Heart left ventricle (tissue), 16 donors: ENCODE measurements at regions not wholly inside any gene's neighbourhood (a gene's known extent, or its start where the extent isn't known, plus 50 kb on each side); places are given as distances from the start of the nearest gene placed in this dataset.

Experiments used
- ATAC-seq, 4 donors: fragments of 200-7000 bp; cut with Tn5 transposase; one replicate each; pipeline ENCODE4 v1.9.1; 2020 to 2022; ENCODE audit warnings: moderate library complexity in 4 of 4, mild to moderate bottlenecking in 3 of 4, moderate number of reproducible peaks in 1 of 4
- DNase-seq, 5 donors: peaks; one replicate each; pipeline ENCODE4 v3.0.0-alpha.2; 2020
- H3K27ac ChIP-seq, 12 donors: fragments of 200-600 bp; sonication (generic) in 4 of 12; one replicate each; pipeline versions ENCODE4 v1.5.0 to v1.8.0; 2016 to 2022; ENCODE audit warnings: mild to moderate bottlenecking in 2 of 12
- H3K27me3 ChIP-seq, 9 donors: fragments of 200-600 bp; sonication (generic) in 2 of 9; one replicate each; pipeline versions ENCODE4 v1.5.1 to v1.8.0; 2016 to 2022; ENCODE audit warnings: mild to moderate bottlenecking in 3 of 9
- H3K36me3 ChIP-seq, 9 donors: fragments of 200-600 bp; sonication (generic) in 2 of 9; one replicate each; pipeline versions ENCODE4 v1.5.0 to v1.8.0; 2018 to 2022; ENCODE audit warnings: mild to moderate bottlenecking in 2 of 9
- H3K4me1 ChIP-seq, 12 donors: fragments of 200-600 bp; sonication (generic) in 4 of 12; one replicate each; pipeline versions ENCODE4 v1.5.0 to v1.8.0; 2016 to 2022; ENCODE audit warnings: mild to moderate bottlenecking in 3 of 12
- H3K4me3 ChIP-seq, 12 donors: fragments of 200-600 bp; sonication (generic) in 4 of 12; one replicate each; pipeline versions ENCODE4 v1.5.0 to v1.8.0; 2017 to 2022; ENCODE audit warnings: mild to moderate bottlenecking in 9 of 12, moderate library complexity in 4 of 12
- H3K9me3 ChIP-seq, 12 donors: fragments of 200-600 bp; sonication (generic) in 4 of 12; one replicate each; pipeline versions ENCODE4 v1.5.0 to v1.8.0; 2016 to 2022; ENCODE audit warnings: mild to moderate bottlenecking in 1 of 12
- CTCF ChIP-seq, 12 donors: fragments of 200-600 bp; sonication (generic) in 4 of 12; IDR thresholded peaks; one replicate each; pipeline versions ENCODE4 v1.5.0 to v1.8.0; 2018 to 2022; ENCODE audit warnings: antibody characterized with exemption in 12 of 12, mild to moderate bottlenecking in 5 of 12
- POLR2A ChIP-seq, 2 donors: fragments of 450-650 bp; IDR thresholded peaks; one replicate each; pipeline ENCODE4 v1.6.1; 2017; ENCODE audit warnings: antibody characterized with exemption in 2 of 2, mild to moderate bottlenecking in 2 of 2, moderate library complexity in 2 of 2
- WGBS, 4 donors: extraction: QIAGEN DNeasy Blood & Tissue Kit in 2 of 4; methylation state at CpG; one replicate each; pipeline versions ENCODE4 v1.1.5 to v1.1.7; 2013 to 2018; 5-methylcytosine and 5-hydroxymethylcytosine counted together
- intact Hi-C, 10 donors: fragments of 100-400 bp; cut with DNase I; formaldehyde crosslinking; loops; one replicate each; pipeline versions ENCODE4 v1.11.1 to v1.14.2; 2022
- donor health status: ischemic (EF 13 %, LVEDD 7.1; RV severe dilation, severe dysfunction).
- donor health status: healthy with polysubstance abuse.
- donor health status: DM: no; HTN: yes; CAD: no.
- donor health status: DM: no; HTN: no; CAD: no.
- donor health status: ischemic (EF 25% LVEDD 6.9; RV normal size, moderate dysfunction).
- donor health status: ischemic (EF 25% LVEDD 5.7; RV mildly dilated, moderate dysfunction).
- donor health status: healthy.
- donor health status: DM: yes; HTN: yes; CAD: no.
- donor health status: ischemic (EF 35%, LVEDD 5.7; RV mildly dilated, moderate dysfunction).
- donor health status: nonischemic (EF 11% LVEDD 7.7; RV severe dilation, severe dysfunction).
- donor health status: DM: yes; HTN: yes; CAD: no.
- donor health status: PGD.
- donor health status: ischemic (EF 29% LVEDD 5.4; RV normal size, mild dysfunction).
- donor health status: nonischemic (EF 23%, LVEDD 6.1; RV moderate dilation, normal function).

GRCh38 chr1:208362011-208362410 is 117.8 kb upstream of the PLXNA2 start:
- WGBS, 4 donors: 75 to 81% (median 78%) methylated on average over 2 of the region's 2 CpGs
- intact Hi-C loops: no loop called here
- no peak for ATAC-seq
- Histone ChIP-seq H3K27me3 (no peaks in the 10 kb centered on the region), H3K36me3 (no peaks in the 10 kb centered on the region), H3K27ac (no peak overlapping the region), H3K4me1 (no peaks in the 10 kb centered on the region), H3K4me3 (no peak overlapping the region), H3K9me3 (no peaks in the 10 kb centered on the region)
- DNase-seq: no peak
- no peak for TF ChIP-seq CTCF (IDR thresholded peaks at IDR 0.05)
- TF ChIP-seq POLR2A (IDR thresholded peaks at IDR 0.05): no peak

GRCh38 chr1:208366559-208366958 is 122.4 kb upstream of the PLXNA2 start:
- WGBS, 4 donors: 85 to 100% (median 91%) methylated on average over 1 of the region's 1 CpG
- H3K36me3 ChIP-seq: no peaks in the 10 kb centered on the region

GRCh38 chr1:208369045-208369444 is 124.9 kb upstream of the PLXNA2 start:
- Histone ChIP-seq H3K27ac (no peak overlapping the region), H3K4me1 (no peaks in the 10 kb centered on the region), H3K27me3 (peaks cover 0 to 5% (median 0%) of the 10 kb centered on the region in 9 donors), H3K36me3 (no peaks in the 10 kb centered on the region), H3K9me3 (no peaks in the 10 kb centered on the region), H3K4me3 (no peak overlapping the region)
- no peak for DNase-seq
- intact Hi-C loops: no loop called here
- 54 to 61% (median 58%) methylated on average over 2 of the region's 2 CpGs for WGBS, 4 donors
- TF ChIP-seq CTCF (IDR thresholded peaks at IDR 0.05) (no peak), POLR2A (IDR thresholded peaks at IDR 0.05) (no peak)
- no peak for ATAC-seq

More at GRCh38 chr1:208366559-208366958, 122.4 kb upstream of the PLXNA2 start:
- H3K4me3 ChIP-seq: no peak overlapping the region
- DNase-seq: no peak
- H3K4me1 ChIP-seq: no peaks in the 10 kb centered on the region
- H3K27me3 ChIP-seq: peaks cover 0 to 5% (median 0%) of the 10 kb centered on the region in 9 donors
- intact Hi-C loops: no loop called here
- H3K9me3 ChIP-seq: no peaks in the 10 kb centered on the region
- no peak overlapping the region for H3K27ac ChIP-seq
- TF ChIP-seq POLR2A (IDR thresholded peaks at IDR 0.05) (no peak), CTCF (IDR thresholded peaks at IDR 0.05) (no peak)
- no peak for ATAC-seq

GRCh38 chr1:208369658-208370057 is 125.5 kb upstream of the PLXNA2 start:
- no peaks in the 10 kb centered on the region for H3K36me3 ChIP-seq
- WGBS, 4 donors: 38 to 59% (median 42%) methylated on average over 2 of the region's 2 CpGs
- no peaks in the 10 kb centered on the region for H3K9me3 ChIP-seq
- intact Hi-C loops: no loop called here
- H3K27ac ChIP-seq: no peak overlapping the region
- H3K4me1 ChIP-seq: no peaks in the 10 kb centered on the region
- TF ChIP-seq POLR2A (IDR thresholded peaks at IDR 0.05) (no peak), CTCF (IDR thresholded peaks at IDR 0.05) (no peak)
- peaks cover 0 to 5% (median 0%) of the 10 kb centered on the region in 9 donors for H3K27me3 ChIP-seq
- DNase-seq (no peak), ATAC-seq (no peak)
- no peak overlapping the region for H3K4me3 ChIP-seq
